ENCODE measurements at regions not wholly inside any gene's neighbourhood (a gene's known extent, or its start where the extent isn't known, plus 50 kb on each side); places are given as distances from the start of the nearest gene placed in this dataset.

DNA sequence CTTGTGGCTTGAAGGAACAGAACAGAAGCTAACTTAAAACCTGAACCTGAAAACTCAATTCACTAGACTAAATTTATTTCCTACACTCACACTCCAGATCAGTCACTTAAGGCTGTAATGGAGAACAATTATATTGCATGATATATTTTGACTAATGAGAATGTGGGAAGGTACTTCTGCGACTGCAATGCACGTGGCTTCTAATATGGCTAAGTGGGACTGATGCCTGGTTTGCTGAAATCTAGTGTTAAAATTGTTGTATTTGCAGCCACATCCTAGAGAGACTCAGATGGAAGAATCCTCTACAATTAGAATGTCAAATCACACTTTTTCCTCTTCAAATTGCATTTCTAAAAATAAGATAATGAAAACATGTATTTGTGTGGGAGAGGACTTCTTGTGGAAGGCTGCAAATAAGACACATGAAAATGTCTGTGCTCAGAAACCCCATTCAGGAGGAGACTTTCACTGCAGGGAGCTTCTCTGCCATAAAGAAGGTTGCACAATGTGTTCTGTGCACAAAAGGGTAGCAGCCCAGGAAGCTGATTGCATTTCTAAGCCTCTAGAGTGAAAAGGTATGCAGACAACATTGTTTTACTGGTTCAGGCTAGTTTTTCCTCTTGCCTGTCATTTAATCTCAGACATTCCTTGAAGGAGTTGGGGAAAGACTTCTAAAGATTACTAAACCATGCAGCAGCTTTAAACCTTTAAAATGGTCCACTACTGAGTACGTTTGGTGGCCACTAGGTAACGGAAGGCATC, 224.3 kb downstream of the NEDD1 start:
- no peak overlapping the region for H3K4me3 ChIP-seq (ENCODE audit: low read length)
- no peak for DNase-seq (ENCODE audit: low read depth)
- no peak for TF ChIP-seq CTCF (conservative IDR thresholded peaks at IDR 0.05; ENCODE audit: low read depth, low read length)

GRCh38 chr12:97132270-97132669, 225.2 kb downstream of the NEDD1 start:
- no peak overlapping the region for H3K4me3 ChIP-seq (ENCODE audit: low read length)
- no peak for TF ChIP-seq CTCF (conservative IDR thresholded peaks at IDR 0.05; ENCODE audit: low read depth, low read length)
- DNase-seq (ENCODE audit: low read depth), result no peak

DNA sequence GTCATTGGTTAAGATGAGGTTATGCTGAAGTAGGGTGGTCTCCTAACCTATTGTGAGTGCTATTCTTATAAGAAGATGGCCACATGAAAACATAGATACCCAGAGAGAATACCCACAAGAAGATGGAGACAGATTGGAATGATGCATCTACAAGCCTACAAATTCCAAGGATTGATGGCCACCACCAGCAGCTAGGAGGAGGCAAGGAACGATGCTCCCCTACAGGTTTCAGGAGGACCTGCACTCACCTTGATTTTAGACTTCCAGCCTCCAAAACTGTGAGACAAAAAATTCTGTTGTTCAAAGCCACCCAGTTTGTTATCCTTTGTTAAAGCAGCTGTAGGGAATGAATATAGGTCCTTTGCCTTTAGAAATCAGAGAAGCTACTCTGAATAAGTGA, 227.4 kb downstream of the NEDD1 start:
- no peak overlapping the region for H3K4me3 ChIP-seq (ENCODE audit: low read length)
- DNase-seq (ENCODE audit: low read depth), result no peak
- TF ChIP-seq CTCF (conservative IDR thresholded peaks at IDR 0.05; ENCODE audit: low read depth, low read length), result no peak

- H3K4me3 ChIP-seq (ENCODE audit: low read length), result no peak overlapping the region
- no peak for TF ChIP-seq CTCF (conservative IDR thresholded peaks at IDR 0.05; ENCODE audit: low read depth, low read length)
- no peak for DNase-seq (ENCODE audit: low read depth)
These were observed 233.3 kb downstream of the NEDD1 start for GRCh38 chr12:97140355-97140754.

GRCh38 chr12:97142737-97143410, 235.8 kb downstream of the NEDD1 start:
- no peak for DNase-seq (ENCODE audit: low read depth)
- TF ChIP-seq CTCF (conservative IDR thresholded peaks at IDR 0.05; ENCODE audit: low read depth, low read length), result no peak

GRCh38 chr12:97148941-97149559, 242.0 kb downstream of the NEDD1 start:
- TF ChIP-seq CTCF (conservative IDR thresholded peaks at IDR 0.05; ENCODE audit: low read depth, low read length), result peak; percentile 85
- no peak for DNase-seq (ENCODE audit: low read depth)
- H3K4me3 ChIP-seq (ENCODE audit: low read length), result no peak overlapping the region

More at GRCh38 chr12:97142737-97143410, 235.8 kb downstream of the NEDD1 start:
- no peak overlapping the region for H3K4me3 ChIP-seq (ENCODE audit: low read length)

Measured in retinal pigment epithelial cell (primary cell).